ENCODE measurements at regions not wholly inside any gene's neighbourhood (a gene's known extent, or its start where the extent isn't known, plus 50 kb on each side); places are given as distances from the start of the nearest gene placed in this dataset.

DNA sequence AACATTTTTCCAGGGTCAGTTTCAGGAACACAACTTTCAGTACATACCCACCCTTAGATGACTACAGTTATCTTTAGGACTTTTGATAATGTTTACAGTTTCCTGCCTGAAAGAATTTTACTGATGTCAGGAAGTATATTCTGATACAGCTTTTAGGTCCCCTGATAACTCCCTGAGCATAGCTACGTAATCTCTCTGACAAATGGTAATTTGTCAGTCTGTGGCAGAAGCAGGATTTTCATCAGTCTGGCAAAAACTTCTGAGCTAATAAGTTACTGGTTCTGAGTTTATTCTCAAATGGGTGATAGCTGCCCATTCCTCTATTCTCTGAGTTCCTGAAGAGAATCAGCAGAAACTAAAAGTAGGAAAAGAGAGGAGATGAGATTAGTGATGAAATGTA, 270.1 kb upstream of the MTPN start:
- no peak for TF ChIP-seq EZH2 (IDR thresholded peaks at IDR 0.05; ENCODE audit: low read depth)
- TF ChIP-seq, protein P1, sequence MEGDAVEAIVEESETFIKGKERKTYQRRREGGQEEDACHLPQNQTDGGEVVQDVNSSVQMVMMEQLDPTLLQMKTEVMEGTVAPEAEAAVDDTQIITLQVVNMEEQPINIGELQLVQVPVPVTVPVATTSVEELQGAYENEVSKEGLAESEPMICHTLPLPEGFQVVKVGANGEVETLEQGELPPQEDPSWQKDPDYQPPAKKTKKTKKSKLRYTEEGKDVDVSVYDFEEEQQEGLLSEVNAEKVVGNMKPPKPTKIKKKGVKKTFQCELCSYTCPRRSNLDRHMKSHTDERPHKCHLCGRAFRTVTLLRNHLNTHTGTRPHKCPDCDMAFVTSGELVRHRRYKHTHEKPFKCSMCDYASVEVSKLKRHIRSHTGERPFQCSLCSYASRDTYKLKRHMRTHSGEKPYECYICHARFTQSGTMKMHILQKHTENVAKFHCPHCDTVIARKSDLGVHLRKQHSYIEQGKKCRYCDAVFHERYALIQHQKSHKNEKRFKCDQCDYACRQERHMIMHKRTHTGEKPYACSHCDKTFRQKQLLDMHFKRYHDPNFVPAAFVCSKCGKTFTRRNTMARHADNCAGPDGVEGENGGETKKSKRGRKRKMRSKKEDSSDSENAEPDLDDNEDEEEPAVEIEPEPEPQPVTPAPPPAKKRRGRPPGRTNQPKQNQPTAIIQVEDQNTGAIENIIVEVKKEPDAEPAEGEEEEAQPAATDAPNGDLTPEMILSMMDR (conservative IDR thresholded peaks at IDR 0.05) = no peak

Data from PC-9 (cell line).